Keratinocyte (primary cell): ENCODE measurements at regions not wholly inside any gene's neighbourhood (a gene's known extent, or its start where the extent isn't known, plus 50 kb on each side); places are given as distances from the start of the nearest gene placed in this dataset.

Experiments used
- EZH2 ChIP-seq: IDR thresholded peaks from one replicate; pipeline ENCODE4 v1.6.1; 2012; ENCODE audit warnings: inconsistent platforms, mild to moderate bottlenecking, low read length, moderate library complexity
- TF ChIP-seq, protein P1 (sequence below), 3 experiments: IDR thresholded peaks in 1 of 3; conservative IDR thresholded peaks in 1 of 3; optimal IDR thresholded peaks in 1 of 3; 2 replicates in 2 of 3; 3 replicates in 1 of 3; pipeline versions ENCODE3 to v1.5.1; 2011; ENCODE audit warnings: low read length in 3 of 3, mild to moderate bottlenecking in 3 of 3, moderate library complexity in 2 of 3, control low read depth in 1 of 3, inconsistent platforms in 1 of 3; ENCODE audit not compliant: insufficient read depth in 2 of 3; ENCODE audit errors: extremely low read depth in 1 of 3

DNA sequence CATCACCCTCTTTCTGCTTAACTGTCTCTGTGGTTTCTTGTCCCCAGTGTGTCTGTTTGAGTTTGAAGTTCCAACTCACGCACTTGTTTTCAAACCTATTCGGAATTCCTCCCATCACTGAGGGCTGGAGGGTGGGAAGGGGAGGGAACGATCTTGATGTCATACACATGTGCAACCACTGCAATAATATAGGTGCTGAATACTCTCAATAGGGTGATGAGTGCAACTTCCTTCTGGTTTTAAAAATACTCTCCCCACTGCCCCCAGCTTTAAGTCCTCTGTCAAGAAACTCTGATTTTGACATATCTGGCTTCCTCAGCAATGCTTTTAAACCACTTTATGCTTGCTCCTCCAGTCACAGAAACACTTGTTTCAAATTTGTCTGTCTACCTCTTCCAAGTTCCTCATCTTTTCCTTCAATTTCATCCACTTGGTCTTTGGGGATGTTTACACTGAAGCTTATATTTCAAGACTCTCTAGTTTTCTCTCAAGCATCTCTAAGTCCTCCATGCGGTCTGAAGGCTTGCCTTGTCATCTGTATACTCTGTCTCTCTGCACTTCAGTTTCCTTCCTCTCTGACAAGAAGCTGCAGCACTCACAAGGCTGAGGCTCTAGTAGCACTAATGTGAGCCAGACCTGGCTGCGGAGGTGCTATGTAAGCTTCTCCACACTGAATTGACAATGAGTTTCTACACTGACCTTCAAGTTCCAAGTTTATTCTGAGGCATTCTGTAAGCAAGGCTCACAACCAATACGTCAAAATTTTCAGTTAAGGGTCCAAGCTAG lies 422.3 kb downstream of the ZEB2 start:
- TF ChIP-seq EZH2: no peak
- TF ChIP-seq, protein P1, sequence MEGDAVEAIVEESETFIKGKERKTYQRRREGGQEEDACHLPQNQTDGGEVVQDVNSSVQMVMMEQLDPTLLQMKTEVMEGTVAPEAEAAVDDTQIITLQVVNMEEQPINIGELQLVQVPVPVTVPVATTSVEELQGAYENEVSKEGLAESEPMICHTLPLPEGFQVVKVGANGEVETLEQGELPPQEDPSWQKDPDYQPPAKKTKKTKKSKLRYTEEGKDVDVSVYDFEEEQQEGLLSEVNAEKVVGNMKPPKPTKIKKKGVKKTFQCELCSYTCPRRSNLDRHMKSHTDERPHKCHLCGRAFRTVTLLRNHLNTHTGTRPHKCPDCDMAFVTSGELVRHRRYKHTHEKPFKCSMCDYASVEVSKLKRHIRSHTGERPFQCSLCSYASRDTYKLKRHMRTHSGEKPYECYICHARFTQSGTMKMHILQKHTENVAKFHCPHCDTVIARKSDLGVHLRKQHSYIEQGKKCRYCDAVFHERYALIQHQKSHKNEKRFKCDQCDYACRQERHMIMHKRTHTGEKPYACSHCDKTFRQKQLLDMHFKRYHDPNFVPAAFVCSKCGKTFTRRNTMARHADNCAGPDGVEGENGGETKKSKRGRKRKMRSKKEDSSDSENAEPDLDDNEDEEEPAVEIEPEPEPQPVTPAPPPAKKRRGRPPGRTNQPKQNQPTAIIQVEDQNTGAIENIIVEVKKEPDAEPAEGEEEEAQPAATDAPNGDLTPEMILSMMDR (optimal IDR thresholded peaks at IDR 0.05 in 1 of 3, IDR thresholded peaks at IDR 0.05 in 1 of 3, conservative IDR thresholded peaks at IDR 0.05 in 1 of 3; ENCODE audit: extremely low read depth in 1 of 3, insufficient read depth in 2 of 3, low read length in 3 of 3): no peak
